SK-N-MC (cell line): ENCODE measurements at regions not wholly inside any gene's neighbourhood (a gene's known extent, or its start where the extent isn't known, plus 50 kb on each side); places are given as distances from the start of the nearest gene placed in this dataset.

Source experiments
- EZH2 ChIP-seq: fragments of 200-600 bp; sonication (generic); IDR thresholded peaks from one replicate; pipeline ENCODE4 v1.6.1; 2017; ENCODE audit warnings: antibody characterized with exemption
- POLR2AphosphoS5 ChIP-seq: IDR thresholded peaks from 2 replicates; pipeline ENCODE4 v1.6.1; 2012; ENCODE audit warnings: mild to moderate bottlenecking, low read depth, low read length, borderline replicate concordance

- TF ChIP-seq EZH2: no peak
- no peak for TF ChIP-seq POLR2AphosphoS5
Observed at GRCh38 chr5:109486200-109486804, 76.5 kb upstream of the PJA2 start.
